ENCODE measurements at regions not wholly inside any gene's neighbourhood (a gene's known extent, or its start where the extent isn't known, plus 50 kb on each side); places are given as distances from the start of the nearest gene placed in this dataset.

- Histone ChIP-seq H3K27ac (replicated peaks in 1 of 4) (no peak overlapping the region), H3K4me3 (no peak overlapping the region), H3K4me1 (peaks cover 0 to 8% (median 0%) of the 10 kb centered on the region in 4 donors), H3K27me3 (no peaks in the 10 kb centered on the region), H3K36me3 (no peaks in the 10 kb centered on the region), H3K9me3 (no peaks in the 10 kb centered on the region)
- WGBS = 6% methylated on average over 2 of the region's 2 CpGs
- no peak for TF ChIP-seq EP300 (IDR thresholded peaks at IDR 0.05)
- TF ChIP-seq POLR2A (IDR thresholded peaks at IDR 0.05; ENCODE audit: low read depth) = no peak
- no peak for TF ChIP-seq CTCF (IDR thresholded peaks at IDR 0.05)
- TF ChIP-seq POLR2AphosphoS5 (IDR thresholded peaks at IDR 0.05) = no peak
- intact Hi-C loops (cut with DNase I) = no loop called here
- no peak for DNase-seq (ENCODE audit: extremely low spot score)
Observed at GRCh38 chr4:66577922-66578321, 907.6 kb upstream of the EPHA5 start.

DNA sequence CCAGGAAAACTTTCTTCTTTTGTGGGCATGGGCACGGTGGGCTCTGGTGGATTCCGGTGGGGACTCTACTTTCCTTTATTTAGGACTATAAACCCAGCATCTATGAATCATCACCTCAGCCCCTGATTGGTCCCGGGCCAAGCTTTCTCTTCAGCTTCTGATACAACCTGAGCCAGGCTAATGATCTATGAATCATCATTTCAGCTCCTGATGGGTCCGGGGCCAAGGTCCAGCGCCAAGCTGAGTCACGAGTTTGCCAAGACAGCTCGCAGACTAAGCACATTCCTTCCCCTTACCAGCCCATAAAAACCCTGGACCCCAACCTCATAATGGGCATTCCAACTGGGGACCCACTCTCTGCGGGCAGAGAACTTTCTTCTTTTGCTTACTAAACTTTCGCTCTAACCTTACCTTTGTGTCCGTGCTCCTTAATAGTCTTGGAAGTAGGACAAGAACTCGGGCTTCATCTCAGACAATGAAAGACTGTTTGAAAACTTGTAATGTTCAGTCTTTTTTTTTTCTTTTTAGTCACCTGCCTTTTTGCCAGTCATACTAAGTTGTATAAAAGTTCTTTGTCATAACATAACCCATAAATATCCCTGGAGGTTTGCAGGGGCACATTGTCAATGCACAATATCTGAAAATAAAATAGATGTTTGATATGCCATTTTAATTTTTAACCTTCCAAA, 904.9 kb upstream of the EPHA5 start:
- H3K27me3 ChIP-seq = no peaks in the 10 kb centered on the region
- WGBS = 80% methylated on average over 10 of the region's 11 CpGs
- peaks cover 0 to 11% (median 0%) of the 10 kb centered on the region in 4 donors for H3K4me1 ChIP-seq
- H3K36me3 ChIP-seq = no peaks in the 10 kb centered on the region
- intact Hi-C loops (cut with DNase I) = no loop called here
- H3K9me3 ChIP-seq = no peaks in the 10 kb centered on the region
- no peak overlapping the region for H3K27ac ChIP-seq (replicated peaks in 1 of 4)
- DNase-seq (ENCODE audit: extremely low spot score) = no peak
- no peak overlapping the region for H3K4me3 ChIP-seq
- TF ChIP-seq CTCF (IDR thresholded peaks at IDR 0.05) (no peak), EP300 (IDR thresholded peaks at IDR 0.05) (no peak), POLR2A (IDR thresholded peaks at IDR 0.05; ENCODE audit: low read depth) (no peak), POLR2AphosphoS5 (IDR thresholded peaks at IDR 0.05) (no peak)

DNA sequence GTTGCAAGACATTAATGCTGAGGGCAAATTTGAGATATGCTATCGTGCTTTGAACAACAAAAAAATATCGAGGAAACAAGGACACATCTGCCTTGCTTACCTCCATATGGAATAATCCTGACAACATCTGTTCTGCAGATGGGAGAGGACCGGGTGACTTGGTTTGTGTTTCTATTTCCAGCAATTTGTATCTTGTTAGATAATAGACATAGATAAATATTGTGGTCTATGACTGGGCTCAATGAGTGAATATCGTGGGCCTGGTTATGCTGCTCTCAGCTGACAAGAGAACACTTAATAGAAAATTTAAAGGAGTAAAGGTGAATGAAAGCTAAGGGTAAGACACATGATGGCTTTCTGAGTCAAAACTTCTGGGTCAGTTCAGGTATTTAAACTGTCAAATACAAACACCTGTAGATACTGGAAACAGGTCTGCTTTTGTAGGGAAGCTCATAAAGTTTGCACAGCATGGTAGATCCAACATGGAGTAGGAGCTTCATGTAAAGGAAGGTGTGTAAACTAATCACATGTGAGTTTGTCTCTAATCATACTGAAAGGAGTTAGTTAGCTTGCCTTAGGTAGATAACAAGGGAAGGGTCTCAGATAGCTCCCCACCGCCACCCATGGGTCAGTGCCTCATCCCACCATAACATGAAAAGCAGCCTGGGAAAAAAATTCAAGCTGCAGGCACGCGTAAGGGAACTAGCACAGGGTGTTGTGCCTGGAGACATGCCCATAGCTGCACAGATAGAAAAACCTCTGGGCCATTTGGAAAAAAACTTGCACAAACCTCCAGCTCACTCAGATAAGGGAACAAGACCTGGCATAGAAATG, 904.1 kb upstream of the EPHA5 start:
- Histone ChIP-seq H3K4me3 (no peak overlapping the region), H3K27ac (replicated peaks in 1 of 4) (no peak overlapping the region), H3K27me3 (no peaks in the 10 kb centered on the region), H3K9me3 (no peaks in the 10 kb centered on the region), H3K4me1 (peaks cover 0 to 11% (median 0%) of the 10 kb centered on the region in 4 donors), H3K36me3 (no peaks in the 10 kb centered on the region)
- no peak for TF ChIP-seq POLR2A (IDR thresholded peaks at IDR 0.05; ENCODE audit: low read depth)
- no peak for TF ChIP-seq EP300 (IDR thresholded peaks at IDR 0.05)
- TF ChIP-seq POLR2AphosphoS5 (IDR thresholded peaks at IDR 0.05) = no peak
- TF ChIP-seq CTCF (IDR thresholded peaks at IDR 0.05) = no peak
- DNase-seq (ENCODE audit: extremely low spot score) = no peak
- WGBS = 72% methylated on average over 7 of the region's 7 CpGs
- intact Hi-C loops (cut with DNase I) = no loop called here

DNA sequence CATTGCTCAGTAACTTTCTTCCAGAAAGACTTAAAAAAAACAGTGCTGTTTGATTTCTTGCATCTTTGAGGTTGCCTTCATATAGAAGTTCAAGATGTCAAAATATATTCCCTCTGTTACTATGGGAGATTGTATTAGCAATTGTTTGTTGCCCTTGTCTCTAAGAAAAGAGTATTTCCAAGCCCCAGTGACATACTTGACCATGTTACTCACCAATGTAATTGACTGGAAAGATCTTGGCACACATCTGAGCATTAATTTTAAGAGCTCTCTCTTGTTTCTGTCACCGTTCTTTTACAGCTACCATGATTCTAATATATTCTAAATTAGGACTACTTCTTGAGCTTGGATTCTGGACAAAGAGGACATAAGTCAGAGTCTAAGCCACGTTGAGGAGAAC, 902.7 kb upstream of the EPHA5 start:
- Histone ChIP-seq H3K4me3 (no peak overlapping the region), H3K27me3 (no peaks in the 10 kb centered on the region), H3K27ac (replicated peaks in 1 of 4) (no peak overlapping the region), H3K4me1 (peaks cover 0 to 11% (median 0%) of the 10 kb centered on the region in 4 donors), H3K36me3 (no peaks in the 10 kb centered on the region), H3K9me3 (no peaks in the 10 kb centered on the region)
- DNase-seq (ENCODE audit: extremely low spot score) = no peak
- intact Hi-C loops (cut with DNase I) = no loop called here
- 53% methylated on average over 2 of the region's 2 CpGs for WGBS
- TF ChIP-seq POLR2AphosphoS5 (IDR thresholded peaks at IDR 0.05) = no peak
- no peak for TF ChIP-seq EP300 (IDR thresholded peaks at IDR 0.05)
- TF ChIP-seq POLR2A (IDR thresholded peaks at IDR 0.05; ENCODE audit: low read depth) = no peak
- no peak for TF ChIP-seq CTCF (IDR thresholded peaks at IDR 0.05)

All from esophagus muscularis mucosa (tissue), 4 donors.